ENCODE measurements at regions not wholly inside any gene's neighbourhood (a gene's known extent, or its start where the extent isn't known, plus 50 kb on each side); places are given as distances from the start of the nearest gene placed in this dataset.

GRCh38 chr10:117790621-117791020, 248.1 kb downstream of the EMX2 start:
- dilution Hi-C loops (cut with MboI; ENCODE audit: extremely low pct_ligation_motif_present, low sequenced_read_pairs): no loop called here

GRCh38 chr10:117792214-117792613, 249.7 kb downstream of the EMX2 start:
- DNase-seq (ENCODE audit: low read depth, low spot score) (no peak), FAIRE-seq (no peak)
- CTCF ChIA-PET: no interaction called here
- Histone ChIP-seq H2AFZ (ENCODE audit: low read depth, low read length) (no peak overlapping the region), H3K4me3 (replicated peaks in 1 of 3; ENCODE audit: insufficient read depth in 1 of 3, low read depth in 1 of 3, low read length in 3 of 3) (no peak overlapping the region), H3K4me1 (ENCODE audit: control insufficient read depth, extremely low read depth, insufficient read depth, low read length) (no peaks in the 10 kb centered on the region), H3K9me3 (replicated peaks; ENCODE audit: control insufficient read depth, insufficient read depth, low read length) (no peaks in the 10 kb centered on the region), H4K20me1 (replicated peaks; ENCODE audit: control insufficient read depth, extremely low read depth, insufficient read depth, low read length) (no peaks in the 10 kb centered on the region), H3K9me1 (replicated peaks; ENCODE audit: control insufficient read depth, extremely low read depth, insufficient read depth, low read length) (no peaks in the 10 kb centered on the region), H3K27ac (ENCODE audit: insufficient read depth, low read depth, low read length) (no peak overlapping the region), H3K36me3 (ENCODE audit: control insufficient read depth in 2 of 2, extremely low read depth in 1 of 2, insufficient read depth in 2 of 2, low read length in 2 of 2) (no peaks in the 10 kb centered on the region), H3K9ac (replicated peaks; ENCODE audit: extremely low read depth, insufficient read depth, low read length) (no peak overlapping the region), H3K27me3 (ENCODE audit: control insufficient read depth in 2 of 2, insufficient read depth in 2 of 2, low read length in 2 of 2) (no peaks in the 10 kb centered on the region), H3K79me2 (ENCODE audit: control insufficient read depth, insufficient read depth, low read length) (no peaks in the 10 kb centered on the region), H3K4me2 (ENCODE audit: insufficient read depth, low read length) (no peak overlapping the region)
- BruUV-seq (replicated peaks): no TSS peak
- intact Hi-C loops (cut with micrococcal nuclease): no loop called here
- POLR2A ChIA-PET: no interaction called here
- dilution Hi-C loops (cut with MboI; ENCODE audit: extremely low pct_ligation_motif_present, low sequenced_read_pairs): no loop called here
- no peak for TF ChIP-seq EZH2 (IDR thresholded peaks at IDR 0.05; ENCODE audit: borderline replicate concordance, low read depth, low read length, severe bottlenecking)
- no peak for TF ChIP-seq FOS (IDR thresholded peaks at IDR 0.05; ENCODE audit: borderline replicate concordance, insufficient read depth, low read length)
- TF ChIP-seq GATA2 (IDR thresholded peaks at IDR 0.05; ENCODE audit: insufficient read depth, insufficient read length, low read depth, low read length): no peak
- TF ChIP-seq POLR2A (IDR thresholded peaks at IDR 0.05; ENCODE audit: low read depth, low read length): no peak
- no peak for TF ChIP-seq JUN (IDR thresholded peaks at IDR 0.05; ENCODE audit: borderline replicate concordance, insufficient read depth, insufficient read length, low read depth)
- no peak for TF ChIP-seq MAX (IDR thresholded peaks at IDR 0.05; ENCODE audit: insufficient read depth, insufficient read length)
- no peak for TF ChIP-seq CTCF (IDR thresholded peaks at IDR 0.05; ENCODE audit: extremely low read depth in 1 of 2, insufficient read depth in 1 of 2, low read depth in 1 of 2, low read length in 2 of 2)

More at GRCh38 chr10:117790621-117791020, 248.1 kb downstream of the EMX2 start:
- no peaks in the 10 kb centered on the region for H3K9me1 ChIP-seq (replicated peaks; ENCODE audit: control insufficient read depth, extremely low read depth, insufficient read depth, low read length)
- no peak overlapping the region for H2AFZ ChIP-seq (ENCODE audit: low read depth, low read length)
- FAIRE-seq (no peak), DNase-seq (ENCODE audit: low read depth, low spot score) (no peak)
- CTCF ChIA-PET: no interaction called here
- no peaks in the 10 kb centered on the region for H3K4me1 ChIP-seq (ENCODE audit: control insufficient read depth, extremely low read depth, insufficient read depth, low read length)
- no peak overlapping the region for H3K27ac ChIP-seq (ENCODE audit: insufficient read depth, low read depth, low read length)
- H3K4me3 ChIP-seq (replicated peaks in 1 of 3; ENCODE audit: insufficient read depth in 1 of 3, low read depth in 1 of 3, low read length in 3 of 3): no peak overlapping the region
- H4K20me1 ChIP-seq (replicated peaks; ENCODE audit: control insufficient read depth, extremely low read depth, insufficient read depth, low read length): no peaks in the 10 kb centered on the region
- no peaks in the 10 kb centered on the region for H3K36me3 ChIP-seq (ENCODE audit: control insufficient read depth in 2 of 2, extremely low read depth in 1 of 2, insufficient read depth in 2 of 2, low read length in 2 of 2)
- H3K27me3 ChIP-seq (ENCODE audit: control insufficient read depth in 2 of 2, insufficient read depth in 2 of 2, low read length in 2 of 2): no peaks in the 10 kb centered on the region
- BruUV-seq (replicated peaks): no TSS peak
- TF ChIP-seq JUN (IDR thresholded peaks at IDR 0.05; ENCODE audit: borderline replicate concordance, insufficient read depth, insufficient read length, low read depth) (no peak), POLR2A (IDR thresholded peaks at IDR 0.05; ENCODE audit: low read depth, low read length) (no peak), MYC (IDR thresholded peaks at IDR 0.05; ENCODE audit: low read depth, low read length) (no peak), EZH2 (IDR thresholded peaks at IDR 0.05; ENCODE audit: borderline replicate concordance, low read depth, low read length, severe bottlenecking) (no peak), POLR2AphosphoS5 (IDR thresholded peaks at IDR 0.05; ENCODE audit: insufficient read depth, low read depth, low read length) (no peak)
- no peaks in the 10 kb centered on the region for H3K79me2 ChIP-seq (ENCODE audit: control insufficient read depth, insufficient read depth, low read length)
- no peak overlapping the region for H3K9ac ChIP-seq (replicated peaks; ENCODE audit: extremely low read depth, insufficient read depth, low read length)
- no peak overlapping the region for H3K4me2 ChIP-seq (ENCODE audit: insufficient read depth, low read length)
- POLR2A ChIA-PET: no interaction called here
- intact Hi-C loops (cut with micrococcal nuclease): no loop called here
- H3K9me3 ChIP-seq (replicated peaks; ENCODE audit: control insufficient read depth, insufficient read depth, low read length): no peaks in the 10 kb centered on the region

All from endothelial cell of umbilical vein (primary cell).